ENCODE measurements at regions not wholly inside any gene's neighbourhood (a gene's known extent, or its start where the extent isn't known, plus 50 kb on each side); places are given as distances from the start of the nearest gene placed in this dataset.

- H3K27me3 ChIP-seq (replicated peaks; ENCODE audit: control insufficient read depth, insufficient read depth, low read length): no peaks in the 10 kb centered on the region
These were observed 84.7 kb upstream of the RAB27B start for GRCh38 chr18:54743605-54743995.

DNA sequence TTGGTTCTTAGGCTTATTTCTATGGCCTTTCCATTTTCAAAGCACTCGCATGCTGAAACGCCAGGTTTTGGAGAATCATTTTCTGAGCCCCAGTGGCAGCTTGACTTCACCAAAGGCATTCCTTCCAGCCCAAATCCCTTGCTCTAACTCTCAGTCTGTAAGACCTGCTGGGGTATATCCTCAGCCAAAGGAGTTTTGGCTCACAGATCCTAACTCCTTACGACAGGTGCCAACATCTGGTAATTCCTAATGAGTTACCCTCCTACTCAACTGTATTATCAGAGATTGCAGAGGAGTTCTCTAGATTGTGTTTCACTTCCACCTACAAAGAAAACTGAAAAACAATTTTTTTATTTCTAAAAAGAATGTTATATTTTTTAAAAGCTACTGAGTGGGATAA lies 79.0 kb upstream of the RAB27B start:
- Histone ChIP-seq H3K27me3 (replicated peaks; ENCODE audit: control insufficient read depth, insufficient read depth, low read length) (no peaks in the 10 kb centered on the region), H3K36me3 (ENCODE audit: control insufficient read depth, insufficient read depth, low read length, severe bottlenecking) (no peaks in the 10 kb centered on the region), H3K4me1 (ENCODE audit: control insufficient read depth, insufficient read depth, low read length) (no peaks in the 10 kb centered on the region), H3K9ac (ENCODE audit: low read length) (no peak overlapping the region), H3K9me3 (ENCODE audit: control insufficient read depth, low read length) (no peaks in the 10 kb centered on the region), H3K4me3 (ENCODE audit: low read length) (no peak overlapping the region)
- no peak for DNase-seq (ENCODE audit: low read depth)

More at GRCh38 chr18:54743605-54743995, 84.7 kb upstream of the RAB27B start:
- Histone ChIP-seq H3K9ac (ENCODE audit: low read length) (no peak overlapping the region), H3K36me3 (ENCODE audit: control insufficient read depth, insufficient read depth, low read length, severe bottlenecking) (no peaks in the 10 kb centered on the region), H3K4me1 (ENCODE audit: control insufficient read depth, insufficient read depth, low read length) (peaks cover 21% of the 10 kb centered on the region), H3K4me3 (ENCODE audit: low read length) (no peak overlapping the region), H3K9me3 (ENCODE audit: control insufficient read depth, low read length) (no peaks in the 10 kb centered on the region)
- DNase-seq (ENCODE audit: low read depth): no peak

GRCh38 chr18:54750350-54750749 lies 77.9 kb upstream of the RAB27B start:
- no peak overlapping the region for H3K9ac ChIP-seq (ENCODE audit: low read length)
- no peaks in the 10 kb centered on the region for H3K4me1 ChIP-seq (ENCODE audit: control insufficient read depth, insufficient read depth, low read length)
- no peaks in the 10 kb centered on the region for H3K27me3 ChIP-seq (replicated peaks; ENCODE audit: control insufficient read depth, insufficient read depth, low read length)
- no peaks in the 10 kb centered on the region for H3K9me3 ChIP-seq (ENCODE audit: control insufficient read depth, low read length)
- H3K36me3 ChIP-seq (ENCODE audit: control insufficient read depth, insufficient read depth, low read length, severe bottlenecking): no peaks in the 10 kb centered on the region
- DNase-seq (ENCODE audit: low read depth): no peak
- H3K4me3 ChIP-seq (ENCODE audit: low read length): no peak overlapping the region

DNA sequence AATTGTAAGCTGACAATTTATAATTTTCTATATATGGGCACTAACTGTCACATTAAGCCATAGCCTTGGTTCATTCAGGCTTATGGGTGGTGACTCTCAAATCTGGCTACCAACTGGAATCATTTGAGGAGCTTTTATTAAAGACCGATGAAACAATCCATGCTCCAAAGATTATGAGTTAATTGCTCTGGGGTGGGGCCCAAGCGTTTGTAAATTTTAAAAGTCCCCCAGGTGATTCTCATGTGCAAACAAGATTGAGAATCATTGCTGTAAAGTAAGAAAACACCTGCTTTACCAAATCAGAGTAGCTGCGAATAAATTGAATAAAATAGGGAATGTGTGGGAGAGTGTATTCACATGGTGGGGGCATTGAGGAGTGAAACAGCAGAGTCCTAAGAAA lies 76.1 kb upstream of the RAB27B start:
- Histone ChIP-seq H3K27me3 (replicated peaks; ENCODE audit: control insufficient read depth, insufficient read depth, low read length) (no peaks in the 10 kb centered on the region), H3K4me3 (ENCODE audit: low read length) (no peak overlapping the region), H3K36me3 (ENCODE audit: control insufficient read depth, insufficient read depth, low read length, severe bottlenecking) (no peaks in the 10 kb centered on the region), H3K9ac (ENCODE audit: low read length) (no peak overlapping the region), H3K9me3 (ENCODE audit: control insufficient read depth, low read length) (no peaks in the 10 kb centered on the region), H3K4me1 (ENCODE audit: control insufficient read depth, insufficient read depth, low read length) (no peaks in the 10 kb centered on the region)
- DNase-seq (ENCODE audit: low read depth): no peak

- H3K4me3 ChIP-seq (ENCODE audit: low read length): no peak overlapping the region
- H3K9me3 ChIP-seq (ENCODE audit: control insufficient read depth, low read length): peaks cover 7% of the 10 kb centered on the region
- no peaks in the 10 kb centered on the region for H3K4me1 ChIP-seq (ENCODE audit: control insufficient read depth, insufficient read depth, low read length)
- no peak for DNase-seq (ENCODE audit: low read depth)
- no peaks in the 10 kb centered on the region for H3K36me3 ChIP-seq (ENCODE audit: control insufficient read depth, insufficient read depth, low read length, severe bottlenecking)
- H3K27me3 ChIP-seq (replicated peaks; ENCODE audit: control insufficient read depth, insufficient read depth, low read length): no peaks in the 10 kb centered on the region
- H3K9ac ChIP-seq (ENCODE audit: low read length): no peak overlapping the region
These were observed 72.8 kb upstream of the RAB27B start for GRCh38 chr18:54755456-54755855.

DNA sequence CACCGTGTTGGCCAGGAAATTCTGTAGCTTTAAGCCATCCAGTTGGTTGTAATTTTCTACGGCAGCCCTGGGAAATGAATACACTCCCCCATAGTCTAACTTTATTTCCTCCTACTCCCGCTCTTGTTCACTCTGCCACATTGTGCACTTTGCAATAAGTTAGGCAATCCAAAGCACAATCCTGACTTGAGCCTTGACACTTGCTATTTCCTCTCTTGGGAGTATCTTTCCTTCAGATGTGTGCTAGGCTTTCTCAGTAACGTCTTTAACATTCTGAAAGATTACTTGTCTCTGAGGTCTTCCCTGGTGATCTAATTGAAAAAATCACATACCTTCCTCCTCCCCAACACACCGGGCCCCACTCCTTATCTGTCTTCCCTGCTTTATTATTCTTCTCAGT lies 65.9 kb upstream of the RAB27B start:
- Histone ChIP-seq H3K36me3 (ENCODE audit: control insufficient read depth, insufficient read depth, low read length, severe bottlenecking) (no peaks in the 10 kb centered on the region), H3K4me1 (ENCODE audit: control insufficient read depth, insufficient read depth, low read length) (peaks cover 5% of the 10 kb centered on the region), H3K27me3 (replicated peaks; ENCODE audit: control insufficient read depth, insufficient read depth, low read length) (no peaks in the 10 kb centered on the region), H3K4me3 (ENCODE audit: low read length) (no peak overlapping the region), H3K9ac (ENCODE audit: low read length) (no peak overlapping the region), H3K9me3 (ENCODE audit: control insufficient read depth, low read length) (peaks cover 7% of the 10 kb centered on the region)
- no peak for DNase-seq (ENCODE audit: low read depth)

GRCh38 chr18:54764786-54765185 lies 63.5 kb upstream of the RAB27B start:
- peaks cover 5% of the 10 kb centered on the region for H3K4me1 ChIP-seq (ENCODE audit: control insufficient read depth, insufficient read depth, low read length)
- no peaks in the 10 kb centered on the region for H3K36me3 ChIP-seq (ENCODE audit: control insufficient read depth, insufficient read depth, low read length, severe bottlenecking)
- no peak for DNase-seq (ENCODE audit: low read depth)
- peaks cover 3% of the 10 kb centered on the region for H3K9me3 ChIP-seq (ENCODE audit: control insufficient read depth, low read length)
- H3K9ac ChIP-seq (ENCODE audit: low read length): no peak overlapping the region
- no peak overlapping the region for H3K4me3 ChIP-seq (ENCODE audit: low read length)
- H3K27me3 ChIP-seq (replicated peaks; ENCODE audit: control insufficient read depth, insufficient read depth, low read length): no peaks in the 10 kb centered on the region

- no peaks in the 10 kb centered on the region for H3K9me3 ChIP-seq (ENCODE audit: control insufficient read depth, low read length)
- no peak for DNase-seq (ENCODE audit: low read depth)
- peaks cover 5% of the 10 kb centered on the region for H3K4me1 ChIP-seq (ENCODE audit: control insufficient read depth, insufficient read depth, low read length)
- H3K4me3 ChIP-seq (ENCODE audit: low read length): no peak overlapping the region
- no peaks in the 10 kb centered on the region for H3K36me3 ChIP-seq (ENCODE audit: control insufficient read depth, insufficient read depth, low read length, severe bottlenecking)
- H3K27me3 ChIP-seq (replicated peaks; ENCODE audit: control insufficient read depth, insufficient read depth, low read length): no peaks in the 10 kb centered on the region
- no peak overlapping the region for H3K9ac ChIP-seq (ENCODE audit: low read length)
These were observed 62.5 kb upstream of the RAB27B start for GRCh38 chr18:54765636-54766375.

DNA sequence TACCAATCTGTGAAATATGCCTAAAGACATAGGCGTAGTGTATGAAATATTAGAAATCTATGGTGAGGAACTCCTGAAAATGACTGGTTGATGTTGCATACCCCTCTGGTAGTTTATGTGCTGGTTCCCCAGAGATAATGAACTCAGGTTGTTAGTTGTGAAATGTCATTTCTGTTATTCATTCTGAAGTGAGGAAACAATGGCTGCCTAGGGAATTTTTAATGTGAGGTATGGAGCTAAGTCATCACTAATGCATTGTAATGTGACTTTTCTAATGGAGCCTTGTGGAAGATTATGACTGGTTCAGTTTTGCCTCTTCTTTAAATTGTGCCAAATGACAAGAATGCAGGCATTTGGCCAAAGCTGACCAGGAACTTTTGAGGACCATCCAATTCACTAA lies 61.6 kb upstream of the RAB27B start:
- no peak overlapping the region for H3K9ac ChIP-seq (ENCODE audit: low read length)
- peak; percentile 1 for DNase-seq (ENCODE audit: low read depth)
- no peak overlapping the region for H3K4me3 ChIP-seq (ENCODE audit: low read length)
- H3K27me3 ChIP-seq (replicated peaks; ENCODE audit: control insufficient read depth, insufficient read depth, low read length): no peaks in the 10 kb centered on the region
- no peaks in the 10 kb centered on the region for H3K36me3 ChIP-seq (ENCODE audit: control insufficient read depth, insufficient read depth, low read length, severe bottlenecking)
- no peaks in the 10 kb centered on the region for H3K9me3 ChIP-seq (ENCODE audit: control insufficient read depth, low read length)
- peaks cover 13% of the 10 kb centered on the region for H3K4me1 ChIP-seq (ENCODE audit: control insufficient read depth, insufficient read depth, low read length)

GRCh38 chr18:54767098-54767497 lies 61.2 kb upstream of the RAB27B start:
- Histone ChIP-seq H3K27me3 (replicated peaks; ENCODE audit: control insufficient read depth, insufficient read depth, low read length) (no peaks in the 10 kb centered on the region), H3K9ac (ENCODE audit: low read length) (no peak overlapping the region), H3K4me1 (ENCODE audit: control insufficient read depth, insufficient read depth, low read length) (peaks cover 18% of the 10 kb centered on the region), H3K9me3 (ENCODE audit: control insufficient read depth, low read length) (no peaks in the 10 kb centered on the region), H3K36me3 (ENCODE audit: control insufficient read depth, insufficient read depth, low read length, severe bottlenecking) (no peaks in the 10 kb centered on the region), H3K4me3 (ENCODE audit: low read length) (no peak overlapping the region)
- DNase-seq (ENCODE audit: low read depth): no peak

DNA sequence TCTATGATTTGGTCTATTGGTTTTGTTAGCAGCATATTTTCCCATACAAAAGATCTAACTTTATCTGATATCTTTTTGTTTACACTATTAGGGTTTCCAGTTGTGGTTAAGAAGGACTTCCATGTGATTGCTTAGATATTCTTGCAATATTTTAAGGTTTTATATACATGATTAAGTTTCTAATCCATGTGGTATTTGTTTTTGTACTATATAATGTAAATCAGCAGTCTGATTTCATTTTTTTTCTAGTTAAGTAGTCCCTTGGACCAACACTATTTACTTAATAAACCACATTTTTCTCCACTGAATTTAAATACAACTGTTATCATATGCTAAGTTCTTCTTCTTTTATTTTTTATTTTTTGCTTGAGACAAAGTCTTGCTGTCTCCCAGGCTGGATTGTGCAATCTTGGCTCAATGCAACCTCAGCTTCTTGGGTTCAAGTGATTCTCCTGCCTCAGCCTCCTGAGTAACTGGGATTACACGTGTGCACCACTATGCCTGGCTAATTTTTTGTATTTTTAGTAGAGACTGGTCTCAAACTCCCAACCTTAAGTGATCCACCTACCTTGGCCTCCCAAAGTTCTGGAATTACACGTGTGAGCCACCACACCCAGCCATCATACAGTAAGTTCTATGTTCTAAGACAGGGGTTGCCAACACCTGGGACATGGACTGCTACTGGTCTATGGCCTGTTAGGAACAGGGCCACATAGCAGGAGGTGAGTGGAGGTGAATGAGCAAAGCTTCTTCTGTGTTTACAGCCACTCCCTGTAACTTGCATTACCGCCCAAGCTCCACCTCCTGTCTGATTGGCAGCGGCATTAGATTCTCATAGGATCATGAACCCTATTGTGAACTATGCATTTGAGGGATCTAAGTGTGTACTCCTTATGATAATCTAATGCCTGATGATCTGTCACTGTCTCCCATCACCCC lies 58.5 kb upstream of the RAB27B start:
- Histone ChIP-seq H3K4me1 (ENCODE audit: control insufficient read depth, insufficient read depth, low read length) (peaks cover 26% of the 10 kb centered on the region), H3K27me3 (replicated peaks; ENCODE audit: control insufficient read depth, insufficient read depth, low read length) (no peaks in the 10 kb centered on the region)

More for the DNA sequence above, 58.5 kb upstream of the RAB27B start:
- no peak overlapping the region for H3K9ac ChIP-seq (ENCODE audit: low read length)
- H3K9me3 ChIP-seq (ENCODE audit: control insufficient read depth, low read length): no peaks in the 10 kb centered on the region
- H3K4me3 ChIP-seq (ENCODE audit: low read length): no peak overlapping the region
- no peaks in the 10 kb centered on the region for H3K36me3 ChIP-seq (ENCODE audit: control insufficient read depth, insufficient read depth, low read length, severe bottlenecking)
- DNase-seq (ENCODE audit: low read depth): peak; percentile 3

All from adipocyte (in vitro differentiated cells).